C1 segment of cervical spinal cord (tissue), 14 donors: ENCODE measurements at regions not wholly inside any gene's neighbourhood (a gene's known extent, or its start where the extent isn't known, plus 50 kb on each side); places are given as distances from the start of the nearest gene placed in this dataset.
"Not testable (repeated sequence)": the region's sequence is repeated elsewhere in the genome, so short reads cannot be mapped to it uniquely, and the experiment has no call there.

Source experiments
- DNase-seq, 14 donors: peaks; one replicate each; lab custom pipeline; 2025; lab: John Stamatoyannopoulos, UW

DNA sequence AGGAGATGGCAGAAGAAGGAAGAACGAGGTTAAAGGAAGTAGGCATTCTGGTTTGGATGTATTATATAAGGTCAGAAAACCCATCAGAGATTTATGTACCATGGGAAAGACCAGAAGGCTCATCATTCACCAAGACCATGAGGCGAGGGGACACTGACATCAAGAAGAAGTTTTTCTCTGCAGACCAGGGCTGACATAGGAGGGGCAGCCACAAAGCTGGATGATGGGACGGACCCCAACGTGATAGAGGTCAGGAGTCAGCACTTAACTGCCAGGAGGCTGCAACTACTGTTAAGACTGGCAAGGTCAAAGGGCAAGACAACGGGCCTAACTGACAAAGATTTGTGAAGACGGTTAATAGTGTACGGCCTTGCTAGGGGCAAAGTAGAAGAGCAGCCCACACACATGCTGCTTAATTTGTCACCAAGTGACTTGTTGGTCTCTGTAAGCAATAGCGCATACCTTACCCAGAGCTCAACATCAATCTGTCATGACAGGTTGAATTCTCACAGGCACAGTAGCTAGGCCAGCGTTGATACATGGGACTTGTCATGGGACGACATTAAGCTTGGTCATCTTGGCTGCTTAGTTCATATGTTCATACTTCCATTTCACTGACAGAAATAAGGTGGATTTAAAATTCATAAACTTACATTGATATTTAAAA, 579.7 kb upstream of the CDH10 start:
- DNase-seq = no peak

DNA sequence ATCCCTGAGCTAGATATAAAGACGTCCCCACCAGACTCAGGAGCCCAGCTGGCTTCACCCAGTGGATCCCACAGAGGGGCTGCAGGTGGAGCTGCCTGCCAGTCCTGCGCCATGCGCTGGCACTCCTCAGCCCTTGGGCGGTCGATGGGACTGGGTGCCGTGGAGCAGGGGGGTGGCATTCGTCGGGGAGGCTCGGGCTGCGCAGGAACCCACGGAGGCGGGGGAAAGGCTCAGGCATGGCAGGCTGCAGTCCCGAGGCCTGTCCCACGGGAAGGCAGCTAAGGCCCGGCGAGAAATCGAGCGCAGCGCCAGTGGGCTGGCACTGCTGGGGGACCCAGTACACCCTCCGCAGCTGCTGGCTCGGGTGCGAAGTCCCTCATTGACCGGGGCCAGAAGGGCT, 555.1 kb upstream of the CDH10 start:
- DNase-seq = not testable (repeated sequence)

GRCh38 chr5:25190521-25191000, 545.8 kb upstream of the CDH10 start:
- DNase-seq = no peak

DNA sequence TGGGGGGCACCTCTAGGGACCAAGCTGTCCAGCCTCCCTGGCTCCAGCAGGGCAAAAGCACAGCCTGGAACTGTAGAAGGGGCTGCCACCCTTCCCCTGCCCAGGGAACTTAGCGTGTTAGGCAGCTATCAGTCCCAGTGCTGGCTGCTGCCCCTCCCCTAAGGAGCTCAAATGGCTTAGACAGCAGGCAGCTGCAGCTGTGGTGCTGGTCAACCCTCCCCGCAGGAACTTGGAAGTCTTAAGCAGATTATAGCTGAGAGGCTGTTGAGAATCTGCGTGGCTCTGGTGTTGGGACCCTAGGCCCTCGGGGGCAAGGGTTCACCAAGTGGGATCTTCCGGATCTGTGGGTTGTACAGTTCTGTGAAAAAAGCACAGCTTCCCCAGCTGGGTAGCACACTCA, 536.5 kb upstream of the CDH10 start:
- DNase-seq = no peak

DNA sequence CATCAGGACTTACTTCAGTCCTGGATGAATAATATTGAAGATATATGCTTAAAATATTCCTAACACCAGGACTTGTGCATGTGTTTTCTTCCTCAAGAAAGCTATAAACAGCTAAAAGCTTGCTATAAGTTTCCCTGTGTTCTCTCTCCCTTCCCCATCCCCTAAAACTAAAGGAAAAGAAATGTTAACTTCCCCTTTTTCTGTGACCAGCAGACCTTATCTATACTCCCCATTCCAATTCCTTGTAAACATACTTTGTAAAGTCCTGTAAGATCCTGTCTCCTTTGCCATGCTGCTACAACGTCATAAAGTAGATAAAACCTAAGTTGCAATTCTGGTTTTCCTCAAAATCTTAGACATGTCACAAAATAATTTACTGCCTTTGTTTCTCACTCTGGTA, 517.8 kb upstream of the CDH10 start:
- DNase-seq = not testable (repeated sequence)

- DNase-seq = no peak
Observed at GRCh38 chr5:25160891-25161290, 516.1 kb upstream of the CDH10 start.

DNA sequence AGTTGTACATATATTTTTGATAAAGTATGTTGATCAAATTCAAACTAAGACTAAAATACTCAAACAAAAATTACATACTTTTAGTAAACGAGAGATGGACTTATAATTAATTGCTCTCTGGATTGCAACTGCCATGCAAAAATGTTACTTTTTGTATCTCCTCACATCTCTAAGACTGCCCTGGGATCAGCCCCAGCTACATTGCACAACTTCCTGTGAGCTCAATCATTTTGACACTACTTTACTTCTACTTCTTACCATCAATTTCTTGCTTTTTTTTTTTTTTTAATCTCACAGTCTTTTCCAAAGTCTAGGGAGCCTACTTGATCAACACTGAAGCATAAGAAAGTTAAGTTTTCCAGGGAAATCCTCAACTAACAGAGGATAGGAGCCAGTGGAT, 506.0 kb upstream of the CDH10 start:
- no peak for DNase-seq

GRCh38 chr5:25128606-25129005, 483.8 kb upstream of the CDH10 start:
- DNase-seq = no peak

DNA sequence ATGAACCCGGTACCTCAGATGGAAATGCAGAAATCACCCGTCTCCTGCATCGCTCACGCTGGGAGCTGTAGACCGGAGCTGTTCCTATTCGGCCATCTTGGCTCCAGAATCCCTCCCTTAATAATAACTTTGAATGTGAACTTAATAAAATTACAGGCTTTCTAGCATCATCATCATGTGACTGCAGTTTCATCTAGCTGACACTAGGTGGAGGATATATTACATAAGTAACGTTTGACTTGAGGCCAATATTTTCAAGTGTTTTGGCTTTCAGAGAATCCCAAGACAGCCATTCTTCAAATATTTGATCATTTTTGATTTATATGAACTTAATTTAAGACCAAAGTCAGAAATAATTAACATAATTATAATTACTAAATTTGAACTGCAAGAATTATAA, 474.9 kb upstream of the CDH10 start:
- DNase-seq = no peak

- no peak for DNase-seq
Observed at GRCh38 chr5:25107853-25108252, 463.1 kb upstream of the CDH10 start.

GRCh38 chr5:25099538-25099937, 454.8 kb upstream of the CDH10 start:
- DNase-seq = no peak

GRCh38 chr5:25095261-25095660, 450.5 kb upstream of the CDH10 start:
- no peak for DNase-seq

GRCh38 chr5:25094219-25094618, 449.4 kb upstream of the CDH10 start:
- no peak for DNase-seq

- DNase-seq = no peak
Observed at GRCh38 chr5:25091921-25092320, 447.1 kb upstream of the CDH10 start.

DNA sequence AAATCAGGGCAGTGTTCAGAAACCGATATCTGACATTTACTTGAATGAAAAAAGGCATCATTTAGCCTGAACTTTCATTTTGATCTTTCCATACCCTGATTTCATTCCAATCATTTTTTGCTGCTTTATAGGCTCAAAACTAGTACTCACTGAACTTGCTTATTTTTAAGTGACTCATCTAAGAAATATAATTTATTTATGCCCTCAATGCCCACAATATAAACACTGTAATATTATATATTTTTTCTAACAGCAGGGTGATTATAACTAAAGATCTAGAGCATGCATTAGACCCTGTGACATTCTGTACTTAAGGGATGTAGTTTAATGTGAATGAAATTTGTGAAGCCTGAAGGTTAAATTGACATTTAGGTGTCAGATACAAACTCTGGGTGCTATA, 446.1 kb upstream of the CDH10 start:
- no peak for DNase-seq

- DNase-seq = no peak
Observed at GRCh38 chr5:25090275-25090674, 445.5 kb upstream of the CDH10 start.

- DNase-seq = not testable (repeated sequence)
Observed at GRCh38 chr5:25088689-25089088, 443.9 kb upstream of the CDH10 start.

GRCh38 chr5:25083261-25083660, 438.5 kb upstream of the CDH10 start:
- DNase-seq = not testable (repeated sequence)

- no peak for DNase-seq
Observed at GRCh38 chr5:25066239-25066638, 421.5 kb upstream of the CDH10 start.

GRCh38 chr5:25064306-25064705, 419.5 kb upstream of the CDH10 start:
- DNase-seq = no peak

- DNase-seq = no peak
Observed at GRCh38 chr5:25060575-25060974, 415.8 kb upstream of the CDH10 start.

DNA sequence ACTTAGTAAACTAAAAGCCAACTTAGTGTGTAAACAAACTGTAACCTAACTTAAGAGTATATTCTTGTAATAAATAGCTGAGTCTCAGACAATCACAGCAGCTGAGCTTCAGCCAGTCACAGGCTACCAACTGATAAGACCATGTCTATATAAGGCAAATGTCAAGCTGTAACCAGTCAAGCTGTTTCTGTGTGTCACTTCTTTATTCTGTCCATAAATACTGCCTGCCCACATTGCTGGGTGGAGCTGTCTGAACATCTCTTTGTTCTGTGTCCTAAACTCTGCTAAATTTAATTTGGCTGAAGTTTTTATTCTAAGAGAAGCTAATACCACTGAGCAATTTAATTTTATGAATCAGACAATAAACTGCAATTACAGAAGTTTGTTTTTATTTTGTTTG, 412.1 kb upstream of the CDH10 start:
- no peak for DNase-seq

GRCh38 chr5:25033658-25034057, 388.9 kb upstream of the CDH10 start:
- DNase-seq = no peak

- peak in 7 of 14 donors; percentile 1 to 90 (median 14) for DNase-seq
Observed at GRCh38 chr5:25029004-25029403, 384.2 kb upstream of the CDH10 start.
